HEK293 (cell line): ENCODE measurements at regions not wholly inside any gene's neighbourhood (a gene's known extent, or its start where the extent isn't known, plus 50 kb on each side); places are given as distances from the start of the nearest gene placed in this dataset.

Source experiments
- YY1 ChIP-seq: fragments of 450-650 bp; formaldehyde crosslinking; IDR thresholded peaks from 2 replicates; pipeline ENCODE4 v1.5.1; 2018; ENCODE audit warnings: missing biosample characterization, missing genetic modification characterization
- ZNF19 ChIP-seq: fragments of 450-650 bp; formaldehyde crosslinking; IDR thresholded peaks from 2 replicates; pipeline ENCODE4; 2016; ENCODE audit warnings: missing biosample characterization, missing genetic modification characterization, low read depth
- ZNF239 ChIP-seq: fragments of 450-650 bp; formaldehyde crosslinking; IDR thresholded peaks from 2 replicates; pipeline ENCODE4 v1.5.1; 2016; ENCODE audit warnings: missing biosample characterization, missing genetic modification characterization
- ZNF24 ChIP-seq: fragments of 450-650 bp; formaldehyde crosslinking; IDR thresholded peaks from 2 replicates; pipeline ENCODE4 v1.5.1; 2016; ENCODE audit warnings: missing biosample characterization, missing genetic modification characterization
- TF ChIP-seq, protein P1 (sequence below): fragments of 450-650 bp; formaldehyde crosslinking; IDR thresholded peaks from 2 replicates; pipeline ENCODE4 v1.5.1; 2016; ENCODE audit warnings: missing biosample characterization, missing genetic modification characterization
- TF ChIP-seq, protein P2 (sequence below): fragments of 450-650 bp; formaldehyde crosslinking; IDR thresholded peaks from 2 replicates; pipeline ENCODE4 v1.5.1; 2017; ENCODE audit warnings: missing biosample characterization, missing genetic modification characterization
- TF ChIP-seq, protein P3 (sequence below): fragments of 450-650 bp; formaldehyde crosslinking; IDR thresholded peaks from 2 replicates; pipeline ENCODE4 v1.5.1; 2016; ENCODE audit warnings: missing biosample characterization, missing genetic modification characterization
- TF ChIP-seq, protein P4 (sequence below): fragments of 450-650 bp; formaldehyde crosslinking; IDR thresholded peaks from 2 replicates; pipeline ENCODE4 v1.5.1; 2016; ENCODE audit warnings: missing biosample characterization, missing genetic modification characterization

DNA sequence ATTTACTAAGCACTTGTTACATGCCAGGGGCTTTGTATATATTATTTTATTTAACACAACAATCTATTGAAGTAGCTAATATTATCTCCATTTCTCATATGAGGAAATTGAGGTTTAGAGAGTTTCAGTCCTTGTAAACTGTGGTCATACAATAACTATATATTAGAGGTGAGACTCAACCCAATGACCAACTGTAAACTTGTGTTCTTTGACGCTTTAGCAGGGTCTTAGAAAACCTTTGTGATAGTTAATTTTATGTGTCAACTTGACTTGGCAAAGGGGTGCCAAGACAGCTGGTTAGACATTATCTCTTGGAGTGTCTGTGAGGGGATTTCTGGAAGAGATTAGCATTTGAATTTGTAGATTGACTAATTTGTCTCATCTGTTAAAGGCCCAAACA is 252.4 kb upstream of the B3GALT2 start:
- no peak for TF ChIP-seq ZNF239 (tag by site-specific recombination)
- TF ChIP-seq, protein P1, sequence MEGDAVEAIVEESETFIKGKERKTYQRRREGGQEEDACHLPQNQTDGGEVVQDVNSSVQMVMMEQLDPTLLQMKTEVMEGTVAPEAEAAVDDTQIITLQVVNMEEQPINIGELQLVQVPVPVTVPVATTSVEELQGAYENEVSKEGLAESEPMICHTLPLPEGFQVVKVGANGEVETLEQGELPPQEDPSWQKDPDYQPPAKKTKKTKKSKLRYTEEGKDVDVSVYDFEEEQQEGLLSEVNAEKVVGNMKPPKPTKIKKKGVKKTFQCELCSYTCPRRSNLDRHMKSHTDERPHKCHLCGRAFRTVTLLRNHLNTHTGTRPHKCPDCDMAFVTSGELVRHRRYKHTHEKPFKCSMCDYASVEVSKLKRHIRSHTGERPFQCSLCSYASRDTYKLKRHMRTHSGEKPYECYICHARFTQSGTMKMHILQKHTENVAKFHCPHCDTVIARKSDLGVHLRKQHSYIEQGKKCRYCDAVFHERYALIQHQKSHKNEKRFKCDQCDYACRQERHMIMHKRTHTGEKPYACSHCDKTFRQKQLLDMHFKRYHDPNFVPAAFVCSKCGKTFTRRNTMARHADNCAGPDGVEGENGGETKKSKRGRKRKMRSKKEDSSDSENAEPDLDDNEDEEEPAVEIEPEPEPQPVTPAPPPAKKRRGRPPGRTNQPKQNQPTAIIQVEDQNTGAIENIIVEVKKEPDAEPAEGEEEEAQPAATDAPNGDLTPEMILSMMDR (tag by site-specific recombination) = no peak
- TF ChIP-seq, protein P2, sequence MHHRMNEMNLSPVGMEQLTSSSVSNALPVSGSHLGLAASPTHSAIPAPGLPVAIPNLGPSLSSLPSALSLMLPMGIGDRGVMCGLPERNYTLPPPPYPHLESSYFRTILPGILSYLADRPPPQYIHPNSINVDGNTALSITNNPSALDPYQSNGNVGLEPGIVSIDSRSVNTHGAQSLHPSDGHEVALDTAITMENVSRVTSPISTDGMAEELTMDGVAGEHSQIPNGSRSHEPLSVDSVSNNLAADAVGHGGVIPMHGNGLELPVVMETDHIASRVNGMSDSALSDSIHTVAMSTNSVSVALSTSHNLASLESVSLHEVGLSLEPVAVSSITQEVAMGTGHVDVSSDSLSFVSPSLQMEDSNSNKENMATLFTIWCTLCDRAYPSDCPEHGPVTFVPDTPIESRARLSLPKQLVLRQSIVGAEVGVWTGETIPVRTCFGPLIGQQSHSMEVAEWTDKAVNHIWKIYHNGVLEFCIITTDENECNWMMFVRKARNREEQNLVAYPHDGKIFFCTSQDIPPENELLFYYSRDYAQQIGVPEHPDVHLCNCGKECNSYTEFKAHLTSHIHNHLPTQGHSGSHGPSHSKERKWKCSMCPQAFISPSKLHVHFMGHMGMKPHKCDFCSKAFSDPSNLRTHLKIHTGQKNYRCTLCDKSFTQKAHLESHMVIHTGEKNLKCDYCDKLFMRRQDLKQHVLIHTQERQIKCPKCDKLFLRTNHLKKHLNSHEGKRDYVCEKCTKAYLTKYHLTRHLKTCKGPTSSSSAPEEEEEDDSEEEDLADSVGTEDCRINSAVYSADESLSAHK = no peak
- TF ChIP-seq, protein P3, sequence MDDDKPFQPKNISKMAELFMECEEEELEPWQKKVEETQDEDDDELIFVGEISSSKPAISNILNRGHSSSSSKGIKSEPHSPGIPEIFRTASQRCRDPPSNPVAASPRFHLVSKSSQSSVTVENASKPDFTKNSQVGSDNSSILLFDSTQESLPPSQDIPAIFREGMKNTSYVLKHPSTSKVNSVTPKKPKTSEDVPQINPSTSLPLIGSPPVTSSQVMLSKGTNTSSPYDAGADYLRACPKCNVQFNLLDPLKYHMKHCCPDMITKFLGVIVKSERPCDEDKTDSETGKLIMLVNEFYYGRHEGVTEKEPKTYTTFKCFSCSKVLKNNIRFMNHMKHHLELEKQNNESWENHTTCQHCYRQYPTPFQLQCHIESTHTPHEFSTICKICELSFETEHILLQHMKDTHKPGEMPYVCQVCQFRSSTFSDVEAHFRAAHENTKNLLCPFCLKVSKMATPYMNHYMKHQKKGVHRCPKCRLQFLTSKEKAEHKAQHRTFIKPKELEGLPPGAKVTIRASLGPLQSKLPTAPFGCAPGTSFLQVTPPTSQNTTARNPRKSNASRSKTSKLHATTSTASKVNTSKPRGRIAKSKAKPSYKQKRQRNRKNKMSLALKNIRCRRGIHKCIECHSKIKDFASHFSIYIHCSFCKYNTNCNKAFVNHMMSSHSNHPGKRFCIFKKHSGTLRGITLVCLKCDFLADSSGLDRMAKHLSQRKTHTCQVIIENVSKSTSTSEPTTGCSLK (tag by site-specific recombination) = no peak
- TF ChIP-seq ZNF24 (tag by site-specific recombination) = no peak
- TF ChIP-seq ZNF19 (tag by site-specific recombination) = no peak
- TF ChIP-seq, protein P4, sequence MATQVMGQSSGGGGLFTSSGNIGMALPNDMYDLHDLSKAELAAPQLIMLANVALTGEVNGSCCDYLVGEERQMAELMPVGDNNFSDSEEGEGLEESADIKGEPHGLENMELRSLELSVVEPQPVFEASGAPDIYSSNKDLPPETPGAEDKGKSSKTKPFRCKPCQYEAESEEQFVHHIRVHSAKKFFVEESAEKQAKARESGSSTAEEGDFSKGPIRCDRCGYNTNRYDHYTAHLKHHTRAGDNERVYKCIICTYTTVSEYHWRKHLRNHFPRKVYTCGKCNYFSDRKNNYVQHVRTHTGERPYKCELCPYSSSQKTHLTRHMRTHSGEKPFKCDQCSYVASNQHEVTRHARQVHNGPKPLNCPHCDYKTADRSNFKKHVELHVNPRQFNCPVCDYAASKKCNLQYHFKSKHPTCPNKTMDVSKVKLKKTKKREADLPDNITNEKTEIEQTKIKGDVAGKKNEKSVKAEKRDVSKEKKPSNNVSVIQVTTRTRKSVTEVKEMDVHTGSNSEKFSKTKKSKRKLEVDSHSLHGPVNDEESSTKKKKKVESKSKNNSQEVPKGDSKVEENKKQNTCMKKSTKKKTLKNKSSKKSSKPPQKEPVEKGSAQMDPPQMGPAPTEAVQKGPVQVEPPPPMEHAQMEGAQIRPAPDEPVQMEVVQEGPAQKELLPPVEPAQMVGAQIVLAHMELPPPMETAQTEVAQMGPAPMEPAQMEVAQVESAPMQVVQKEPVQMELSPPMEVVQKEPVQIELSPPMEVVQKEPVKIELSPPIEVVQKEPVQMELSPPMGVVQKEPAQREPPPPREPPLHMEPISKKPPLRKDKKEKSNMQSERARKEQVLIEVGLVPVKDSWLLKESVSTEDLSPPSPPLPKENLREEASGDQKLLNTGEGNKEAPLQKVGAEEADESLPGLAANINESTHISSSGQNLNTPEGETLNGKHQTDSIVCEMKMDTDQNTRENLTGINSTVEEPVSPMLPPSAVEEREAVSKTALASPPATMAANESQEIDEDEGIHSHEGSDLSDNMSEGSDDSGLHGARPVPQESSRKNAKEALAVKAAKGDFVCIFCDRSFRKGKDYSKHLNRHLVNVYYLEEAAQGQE (tag by site-specific recombination) = no peak
- no peak for TF ChIP-seq YY1 (tag by site-specific recombination)
